LNCAP (cell line): ENCODE measurements at regions not wholly inside any gene's neighbourhood (a gene's known extent, or its start where the extent isn't known, plus 50 kb on each side); places are given as distances from the start of the nearest gene placed in this dataset.

Source experiments
- TF ChIP-seq, protein P1 (sequence below): fragments of 450-650 bp; IDR thresholded peaks from 2 replicates; pipeline ENCODE4 v1.5.1; 2017; ENCODE audit warnings: mild to moderate bottlenecking

DNA sequence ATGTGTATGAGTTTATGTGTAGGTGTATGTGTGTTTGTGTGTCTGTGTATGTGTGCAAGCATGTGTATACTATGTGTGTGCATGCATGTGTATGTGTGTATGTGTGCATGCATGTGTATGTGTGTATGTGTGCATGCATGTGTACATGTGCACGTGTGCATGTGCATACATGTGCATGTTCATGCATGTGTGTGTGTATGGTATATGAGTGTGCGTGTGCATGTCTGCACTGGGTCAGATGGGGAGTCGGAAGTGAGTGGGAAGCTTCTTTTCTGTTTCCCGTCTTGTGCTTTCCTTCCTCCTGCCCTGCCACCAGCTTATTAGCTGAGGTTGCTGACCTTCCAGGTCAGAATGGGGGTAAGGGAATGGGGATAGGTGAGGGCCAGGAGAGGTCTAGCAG lies 174.7 kb downstream of the MAP2K4 start:
- TF ChIP-seq, protein P1, sequence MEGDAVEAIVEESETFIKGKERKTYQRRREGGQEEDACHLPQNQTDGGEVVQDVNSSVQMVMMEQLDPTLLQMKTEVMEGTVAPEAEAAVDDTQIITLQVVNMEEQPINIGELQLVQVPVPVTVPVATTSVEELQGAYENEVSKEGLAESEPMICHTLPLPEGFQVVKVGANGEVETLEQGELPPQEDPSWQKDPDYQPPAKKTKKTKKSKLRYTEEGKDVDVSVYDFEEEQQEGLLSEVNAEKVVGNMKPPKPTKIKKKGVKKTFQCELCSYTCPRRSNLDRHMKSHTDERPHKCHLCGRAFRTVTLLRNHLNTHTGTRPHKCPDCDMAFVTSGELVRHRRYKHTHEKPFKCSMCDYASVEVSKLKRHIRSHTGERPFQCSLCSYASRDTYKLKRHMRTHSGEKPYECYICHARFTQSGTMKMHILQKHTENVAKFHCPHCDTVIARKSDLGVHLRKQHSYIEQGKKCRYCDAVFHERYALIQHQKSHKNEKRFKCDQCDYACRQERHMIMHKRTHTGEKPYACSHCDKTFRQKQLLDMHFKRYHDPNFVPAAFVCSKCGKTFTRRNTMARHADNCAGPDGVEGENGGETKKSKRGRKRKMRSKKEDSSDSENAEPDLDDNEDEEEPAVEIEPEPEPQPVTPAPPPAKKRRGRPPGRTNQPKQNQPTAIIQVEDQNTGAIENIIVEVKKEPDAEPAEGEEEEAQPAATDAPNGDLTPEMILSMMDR: no peak

DNA sequence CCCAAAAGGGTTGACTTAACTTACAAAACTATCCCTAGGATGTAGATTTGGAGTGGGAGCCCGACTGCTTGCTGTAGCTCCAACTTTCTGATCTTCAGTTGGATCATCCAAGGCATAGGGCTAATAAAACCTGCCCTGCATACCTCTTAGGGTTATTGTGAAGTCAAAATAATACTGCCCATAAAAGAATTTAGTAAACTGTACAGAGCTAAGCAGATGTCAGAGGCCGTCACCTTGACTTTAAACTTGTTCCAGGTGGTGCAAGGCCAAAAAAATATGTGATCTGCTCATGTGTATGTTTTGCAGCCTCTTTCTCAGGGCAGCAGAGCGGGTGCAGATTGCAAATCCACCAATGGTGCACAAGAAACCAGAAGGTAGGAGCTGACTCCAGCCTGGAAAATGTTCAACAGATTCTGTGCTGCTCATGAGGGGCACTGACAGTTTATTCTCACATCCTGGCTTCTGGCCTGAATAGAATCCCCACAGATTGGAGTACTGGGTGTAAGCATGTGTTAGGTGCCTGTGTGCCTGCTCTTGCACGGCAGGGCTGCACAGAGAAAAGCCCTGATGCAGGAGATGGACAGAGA lies 180.7 kb downstream of the MAP2K4 start:
- TF ChIP-seq, protein P1: no peak

DNA sequence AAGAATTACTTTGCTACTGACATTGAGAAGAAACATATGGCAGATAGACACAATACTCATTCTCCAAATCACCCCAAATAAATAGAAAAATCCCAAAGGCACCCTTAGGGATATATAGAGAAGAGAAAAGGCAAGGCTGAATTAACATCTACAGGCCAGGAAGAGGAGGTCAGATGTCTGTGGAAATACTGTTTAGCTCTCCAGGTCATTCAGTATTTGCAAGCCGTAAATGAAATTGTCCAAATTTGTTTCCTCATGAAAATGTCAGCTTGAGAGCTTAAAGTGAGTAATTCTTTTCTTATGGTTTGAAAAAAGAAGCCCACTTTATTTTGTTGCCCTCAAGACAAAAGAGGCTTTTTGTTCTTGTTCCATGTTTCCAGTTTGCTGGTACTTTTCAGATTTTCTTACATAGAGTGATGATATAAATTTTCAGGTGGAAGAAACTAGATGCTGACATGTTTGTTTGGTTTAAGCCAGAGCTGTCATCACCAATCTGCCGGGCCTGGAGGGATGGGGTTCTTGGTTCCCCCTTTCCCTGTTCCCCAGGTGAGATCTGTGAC lies 189.0 kb downstream of the MAP2K4 start:
- TF ChIP-seq, protein P1: no peak

DNA sequence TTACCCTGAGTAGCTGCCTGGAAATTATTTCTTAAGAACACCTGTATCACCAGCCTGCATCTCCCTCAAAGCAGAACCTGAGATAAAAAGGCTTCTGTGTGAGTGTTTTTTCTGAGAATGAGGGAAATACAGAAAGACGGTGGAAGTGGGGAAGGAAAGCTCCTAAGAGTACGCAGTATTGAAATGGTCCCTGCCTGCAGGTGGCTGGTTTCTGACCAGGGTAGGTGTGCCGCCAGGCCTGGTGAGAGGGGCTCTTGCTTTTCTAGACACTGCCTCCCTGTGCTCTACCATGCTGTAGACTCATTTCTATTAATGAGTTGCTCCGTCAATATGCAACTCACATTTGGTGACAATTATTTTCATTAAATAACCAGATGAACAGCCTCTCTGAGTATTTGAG lies 201.7 kb downstream of the MAP2K4 start:
- TF ChIP-seq, protein P1: no peak

DNA sequence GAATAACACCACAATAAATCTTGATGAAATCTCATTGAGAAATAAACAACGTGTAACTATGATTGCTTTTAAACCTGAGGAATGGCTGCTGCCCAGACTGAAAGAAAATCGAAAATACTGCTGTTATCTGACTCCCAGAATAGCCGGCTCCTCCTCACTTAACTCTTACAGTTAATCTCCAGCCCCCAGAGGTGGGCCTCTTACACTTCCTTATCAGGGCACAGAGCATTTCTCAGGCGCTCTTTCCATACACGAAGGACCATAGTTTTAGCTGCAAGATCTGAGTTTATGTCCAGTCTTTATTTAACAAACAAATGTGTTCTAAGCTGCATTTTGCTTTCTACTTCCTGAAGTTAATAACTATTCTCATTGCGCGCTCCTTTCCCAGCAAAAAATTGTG lies 206.9 kb downstream of the MAP2K4 start:
- TF ChIP-seq, protein P1: no peak

DNA sequence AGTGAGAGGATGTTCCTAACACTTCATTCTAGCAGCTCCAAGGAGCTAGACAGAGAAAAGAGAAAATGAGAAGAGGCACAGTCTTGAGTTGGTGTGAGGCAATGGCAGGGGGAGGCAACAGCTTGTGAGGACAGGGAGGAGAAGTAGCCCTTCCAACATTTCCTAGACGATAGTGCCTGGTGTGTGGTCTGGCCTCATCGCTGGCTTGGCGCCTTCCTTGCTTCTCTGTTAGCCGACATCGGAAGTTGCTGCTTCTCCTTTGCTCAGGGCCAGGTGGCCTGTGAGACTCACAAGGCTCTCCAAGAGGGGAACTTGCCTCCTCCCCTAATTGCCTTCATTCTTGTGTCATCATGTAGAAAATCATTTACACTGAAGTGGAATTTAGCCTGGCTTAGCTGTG lies 208.7 kb downstream of the MAP2K4 start:
- TF ChIP-seq, protein P1: no peak

DNA sequence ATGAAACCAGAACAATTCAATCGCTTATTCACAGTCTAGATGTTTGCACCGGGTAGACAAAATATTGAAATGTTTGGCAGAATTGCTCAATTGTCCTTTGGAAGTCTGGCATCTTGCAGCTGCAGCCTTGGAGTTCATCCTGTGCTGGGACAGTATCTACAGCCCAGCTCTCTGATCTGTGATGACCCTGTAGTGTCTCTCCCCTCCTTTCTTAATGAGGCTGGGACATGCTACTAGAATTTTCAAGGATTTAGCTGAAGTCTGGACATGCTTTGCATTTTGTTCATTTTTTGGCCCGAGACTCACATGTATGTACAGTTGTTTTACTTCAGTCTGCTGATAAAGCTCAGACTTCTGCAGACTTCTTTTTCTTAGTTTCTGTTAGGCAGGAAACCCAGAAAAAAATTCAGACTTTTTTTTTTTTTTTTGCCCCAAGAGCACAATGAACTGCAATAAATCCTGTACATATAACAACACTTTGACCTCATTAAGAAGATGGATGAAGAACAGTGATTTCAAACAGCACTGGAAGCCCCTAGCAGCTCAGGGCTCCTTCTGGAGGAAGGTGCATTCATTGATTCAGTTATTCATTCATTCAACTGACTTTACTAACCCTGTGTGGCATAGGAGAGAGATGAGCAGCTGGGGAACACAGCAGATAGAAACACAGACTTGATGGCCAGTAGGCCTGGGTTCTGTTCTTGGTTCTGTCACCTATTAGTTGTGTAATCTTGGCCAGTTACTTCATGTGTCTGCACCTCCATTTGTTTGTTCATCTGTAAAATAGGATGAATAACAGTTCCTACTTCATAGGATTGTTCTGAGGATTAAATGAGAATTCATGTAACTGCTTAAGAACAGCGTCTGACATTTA lies 210.0 kb downstream of the MAP2K4 start:
- TF ChIP-seq, protein P1: no peak
